GM19395 (cell line): ENCODE measurements at regions not wholly inside any gene's neighbourhood (a gene's known extent, or its start where the extent isn't known, plus 50 kb on each side); places are given as distances from the start of the nearest gene placed in this dataset.
"Not testable (repeated sequence)": the region's sequence is repeated elsewhere in the genome, so short reads cannot be mapped to it uniquely, and the experiment has no call there.

Experiments
- ATAC-seq: cut with Tn5 transposase; IDR thresholded peaks from one replicate; pipeline ENCODE4 v1.9.1; 2021; ENCODE audit warnings: mild to moderate bottlenecking, moderate library complexity; ENCODE audit not compliant: unreplicated experiment

DNA sequence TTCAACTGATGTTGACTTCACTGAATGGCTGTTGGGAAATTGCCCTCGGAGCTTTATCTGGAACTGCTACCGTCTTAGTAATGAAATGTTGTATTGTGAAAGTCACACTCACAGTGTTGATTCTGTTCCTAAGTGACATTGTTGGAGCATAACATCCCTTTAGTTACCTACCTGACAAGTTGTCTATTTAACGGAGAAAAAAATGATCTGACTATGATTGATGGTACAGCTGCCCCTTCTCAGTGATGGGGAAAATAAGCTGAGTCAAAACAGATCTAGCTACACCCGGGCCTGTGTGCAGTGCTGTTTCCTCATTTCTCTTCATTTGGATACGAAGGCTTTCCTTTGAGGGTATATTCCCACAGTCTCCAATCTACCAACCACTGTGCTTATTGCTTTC is 472.3 kb upstream of the BRINP3 start:
- no peak for ATAC-seq

DNA sequence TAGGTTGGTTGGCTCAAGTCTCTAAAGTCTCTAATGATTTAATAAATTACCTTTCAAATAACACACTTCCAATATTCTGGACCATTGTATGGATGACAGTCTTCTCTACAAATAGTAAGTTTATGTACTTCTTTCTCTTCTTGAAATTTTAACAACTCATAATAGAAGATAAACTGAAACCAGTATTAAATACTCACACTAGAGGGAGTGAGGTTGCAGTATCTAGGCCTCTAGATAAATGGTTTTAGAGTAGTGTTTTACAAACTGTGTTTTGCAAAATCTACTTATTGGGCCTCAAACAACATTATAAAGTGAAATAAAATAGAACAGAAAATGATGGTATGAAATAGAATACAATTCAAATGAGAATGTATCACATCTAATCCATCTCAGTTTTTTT is 479.9 kb upstream of the BRINP3 start:
- ATAC-seq = no peak

DNA sequence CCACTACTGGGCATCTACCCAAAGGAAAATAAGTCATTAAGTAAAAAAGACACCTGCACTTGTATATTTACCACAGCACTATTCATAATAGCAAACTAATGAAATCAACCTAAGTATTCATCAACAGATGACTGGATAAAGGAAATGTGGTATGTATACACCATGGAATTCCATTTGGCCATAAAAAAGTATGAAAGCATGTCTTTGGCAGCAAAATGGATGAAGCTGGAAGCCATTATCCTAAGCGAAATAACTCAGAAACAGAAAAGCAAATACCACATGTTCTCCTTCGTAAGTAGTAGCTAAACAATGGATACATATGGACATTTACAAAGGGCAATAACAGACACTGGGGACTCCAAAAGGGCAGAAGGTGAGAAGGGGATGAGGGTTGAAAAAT is 485.7 kb upstream of the BRINP3 start:
- no peak for ATAC-seq

DNA sequence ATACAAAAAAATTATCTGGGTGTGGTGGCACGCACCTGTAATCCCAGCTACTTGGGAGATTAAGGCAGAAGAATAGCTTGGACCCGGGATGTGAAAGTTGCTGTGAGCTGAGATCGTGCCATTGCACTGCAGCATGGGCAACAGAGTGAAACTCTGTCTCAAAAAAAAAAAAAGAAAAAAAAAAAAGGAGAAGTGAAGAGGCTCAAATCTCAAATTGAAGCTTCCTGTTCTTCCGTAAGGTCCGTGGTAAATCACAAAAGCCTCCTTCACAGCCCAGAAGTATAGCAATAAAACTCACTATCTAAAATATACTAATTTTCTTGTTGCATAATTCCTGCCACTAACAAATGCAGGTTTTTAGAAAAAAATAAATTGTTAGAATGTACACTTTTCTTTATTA is 498.2 kb upstream of the BRINP3 start:
- ATAC-seq = no peak

DNA sequence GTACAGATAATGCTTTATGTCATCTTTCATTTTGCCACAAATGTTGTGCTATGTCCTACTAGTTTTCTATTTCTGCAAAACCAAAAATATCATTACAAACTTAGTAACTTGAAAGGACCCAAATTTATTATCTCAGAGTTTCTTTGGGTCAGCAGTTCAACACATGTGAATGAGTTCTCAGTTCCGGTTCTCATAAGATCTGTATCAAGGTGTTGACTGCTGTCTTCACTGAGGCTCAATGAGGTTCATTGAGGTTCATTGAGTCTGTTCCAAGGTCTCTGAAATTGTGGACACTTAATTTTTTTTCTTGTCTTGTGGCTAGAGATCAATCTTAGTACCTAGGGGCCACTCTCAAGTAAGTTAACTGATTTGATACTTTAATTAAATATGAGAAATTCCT is 525.1 kb upstream of the BRINP3 start:
- no peak for ATAC-seq

DNA sequence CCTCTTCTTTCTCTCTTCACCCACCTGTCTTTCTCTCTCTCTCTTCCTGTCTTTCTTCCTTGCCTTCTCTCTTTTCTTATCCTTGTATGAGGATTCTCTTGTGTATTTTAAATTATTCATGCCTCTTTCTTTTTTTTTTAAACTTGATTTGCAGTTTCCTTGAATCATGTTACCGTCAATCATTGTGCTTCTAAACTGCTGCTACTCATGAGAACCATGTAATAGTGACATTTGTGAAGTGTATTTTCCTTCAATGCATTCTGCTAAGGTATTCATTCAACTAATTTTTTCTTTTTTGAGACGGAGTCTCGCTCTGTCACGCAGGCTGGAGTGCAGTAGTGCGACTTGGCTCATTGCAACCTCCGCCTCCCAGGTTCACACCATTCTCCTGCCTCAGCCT is 539.1 kb upstream of the BRINP3 start:
- no peak for ATAC-seq

DNA sequence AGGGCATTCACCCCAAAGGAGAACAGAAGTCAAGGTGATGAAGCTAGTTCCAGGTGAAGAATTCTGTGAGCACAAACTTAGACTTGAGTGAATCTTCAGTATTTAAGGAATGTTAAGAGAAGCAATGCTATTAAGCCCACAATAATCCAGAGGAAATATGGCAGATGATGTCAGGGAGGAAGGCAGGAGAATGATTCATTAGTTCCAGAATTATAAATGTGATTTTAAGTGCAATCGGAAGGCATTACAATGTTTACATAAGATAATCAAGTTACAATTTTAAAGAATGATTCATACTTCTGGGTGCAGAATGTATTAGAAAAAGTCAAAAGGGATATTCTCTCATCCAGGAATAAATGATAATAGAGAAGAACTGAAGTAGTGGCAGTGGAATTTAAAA is 545.2 kb upstream of the BRINP3 start:
- no peak for ATAC-seq

DNA sequence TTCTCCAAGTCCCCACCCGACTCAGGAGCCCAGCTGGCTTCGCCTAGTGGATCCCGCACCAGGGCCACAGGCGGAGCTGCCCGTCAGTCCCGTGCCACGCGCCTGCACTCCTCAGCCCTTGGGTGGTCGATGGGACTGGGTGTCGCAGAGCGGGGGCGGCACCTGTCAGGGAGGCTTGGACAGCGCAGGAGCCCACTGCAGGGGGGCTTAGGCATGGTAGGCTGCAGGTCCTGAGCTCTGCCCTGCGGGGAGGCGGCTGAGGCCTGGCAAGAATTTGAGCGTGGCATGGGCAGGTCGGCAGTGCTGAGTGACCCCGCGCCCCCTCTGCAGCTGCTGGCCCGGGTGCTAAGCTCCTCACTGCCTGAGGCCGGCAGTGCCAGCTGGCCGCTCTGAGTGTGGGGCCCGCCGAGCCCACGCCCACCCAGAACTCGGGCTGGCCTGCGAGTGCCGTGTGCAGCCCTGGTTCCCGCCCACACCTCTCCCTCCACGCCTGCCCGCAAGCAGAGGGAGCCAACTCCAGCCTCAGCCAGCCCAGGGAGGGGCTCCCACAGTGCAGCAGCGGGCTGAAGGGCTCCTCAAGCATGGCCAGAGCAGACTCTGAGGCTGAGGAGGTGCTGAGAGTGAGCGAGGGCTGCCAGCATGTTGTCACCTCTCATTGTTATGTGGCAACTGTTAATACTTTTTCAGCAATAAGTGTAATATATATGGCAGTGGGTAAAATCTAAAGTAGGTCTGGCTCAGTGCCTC is 548.4 kb upstream of the BRINP3 start:
- no peak for ATAC-seq

DNA sequence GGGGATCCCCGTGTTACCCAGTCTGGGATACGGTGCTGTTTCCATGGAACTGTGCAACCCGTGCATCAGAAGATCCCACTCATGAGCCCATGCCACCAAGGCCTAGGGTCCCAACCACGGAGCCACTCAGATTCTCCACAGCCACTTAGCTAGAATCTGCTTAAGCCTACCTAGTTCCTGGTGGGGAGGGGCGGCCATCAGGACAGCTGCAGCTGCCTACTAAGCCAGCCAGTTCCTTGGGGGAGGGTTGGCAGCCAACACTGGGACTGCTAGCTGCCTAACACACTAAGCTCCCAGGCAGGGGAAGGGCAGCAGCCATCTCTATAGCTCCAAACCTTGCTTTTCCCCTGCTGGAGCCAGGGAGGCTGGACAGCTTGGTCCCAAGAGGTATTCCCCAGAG is 549.2 kb upstream of the BRINP3 start:
- ATAC-seq = no peak

DNA sequence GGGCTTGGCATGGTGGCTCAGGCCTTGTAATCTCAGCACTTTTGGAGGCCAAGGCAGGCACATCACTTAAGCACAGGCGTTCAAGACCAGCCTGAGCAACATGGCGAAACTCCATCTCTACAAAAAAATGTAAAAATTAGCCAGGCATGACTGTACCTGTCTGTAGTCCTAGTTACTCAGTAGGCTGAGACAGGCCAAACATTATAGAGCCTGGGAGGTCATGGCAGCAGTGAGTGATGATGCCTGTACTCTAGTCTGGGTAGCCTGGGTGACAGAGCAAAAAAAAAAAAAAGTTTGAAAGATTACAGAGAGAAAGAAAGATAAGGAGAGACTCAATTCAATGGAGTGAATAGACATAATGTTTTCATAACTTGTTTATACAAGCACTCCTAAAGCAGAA is 556.5 kb upstream of the BRINP3 start:
- no peak for ATAC-seq

DNA sequence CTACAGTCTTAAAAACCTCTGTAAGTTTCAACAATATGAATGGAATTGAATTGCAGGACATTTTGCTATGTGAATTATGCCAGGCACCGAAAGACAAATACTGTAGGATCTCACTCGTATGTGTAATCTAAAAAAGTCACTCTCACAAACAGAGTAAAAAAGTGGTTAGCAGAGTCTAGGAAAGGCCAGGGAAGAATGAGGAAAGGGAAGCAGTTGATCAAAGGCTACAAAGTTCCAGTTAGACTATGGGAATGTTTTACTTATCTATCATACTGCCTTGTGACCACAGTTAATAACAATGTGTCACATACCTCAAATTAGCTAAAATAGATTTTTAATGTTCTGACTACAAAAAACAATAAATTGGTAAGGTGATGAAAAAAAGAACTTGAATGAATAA is 565.4 kb upstream of the BRINP3 start:
- ATAC-seq = no peak

DNA sequence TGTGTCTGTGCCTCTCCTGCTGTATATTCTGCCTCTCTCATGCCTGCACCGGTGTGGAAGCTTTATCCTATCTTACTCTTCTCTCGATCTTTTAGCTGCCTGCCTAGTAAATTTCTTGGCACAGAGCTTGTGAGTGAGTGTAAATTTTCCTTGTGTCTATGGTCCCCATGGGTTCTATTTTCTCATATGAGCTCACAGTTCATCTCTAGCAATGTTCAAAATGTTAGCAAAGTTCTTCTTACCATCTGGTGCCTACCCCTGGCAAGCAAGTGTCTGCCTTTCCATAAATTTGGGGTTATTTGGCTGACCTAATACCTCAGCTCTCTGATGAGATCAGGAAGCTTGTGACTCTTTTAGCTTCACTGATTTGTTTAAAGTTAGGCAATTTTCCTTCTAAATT is 572.1 kb upstream of the BRINP3 start:
- no peak for ATAC-seq

DNA sequence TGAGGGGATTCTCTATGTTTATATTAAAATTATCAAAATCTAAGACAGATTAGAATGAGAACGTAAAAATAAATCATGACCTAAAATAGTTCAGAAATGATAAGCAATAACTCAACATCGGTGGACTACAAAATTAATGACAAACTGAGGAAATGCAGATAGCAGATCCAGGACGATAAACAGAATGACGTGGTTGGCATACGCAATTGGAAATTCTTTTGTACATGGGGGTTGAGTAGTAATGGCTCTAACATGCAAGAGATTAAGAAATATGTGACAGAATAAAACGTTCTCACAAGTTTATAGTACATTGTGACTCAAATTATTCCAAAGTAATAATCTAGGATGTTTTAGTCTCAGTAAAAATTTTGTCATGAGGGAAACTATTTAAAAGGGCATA is 575.2 kb upstream of the BRINP3 start:
- ATAC-seq = no peak

DNA sequence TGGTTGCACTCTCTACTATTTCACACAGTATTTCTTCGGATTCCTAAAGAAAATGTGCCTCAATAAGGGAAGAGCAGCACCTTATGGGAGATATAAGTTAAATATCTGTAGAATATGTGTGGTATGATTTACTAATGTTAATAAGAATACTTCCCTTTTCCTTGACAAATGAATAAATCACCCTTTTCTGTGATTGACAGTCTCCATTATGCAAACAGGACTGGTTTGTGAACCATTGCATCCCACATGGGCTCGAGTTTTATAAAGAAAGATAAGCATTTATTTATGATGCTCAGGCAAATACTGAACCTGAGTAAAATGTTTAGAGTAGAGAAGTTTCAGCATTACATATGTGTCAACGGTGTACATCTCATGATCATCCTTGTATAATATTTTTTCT is 587.7 kb upstream of the BRINP3 start:
- no peak for ATAC-seq

DNA sequence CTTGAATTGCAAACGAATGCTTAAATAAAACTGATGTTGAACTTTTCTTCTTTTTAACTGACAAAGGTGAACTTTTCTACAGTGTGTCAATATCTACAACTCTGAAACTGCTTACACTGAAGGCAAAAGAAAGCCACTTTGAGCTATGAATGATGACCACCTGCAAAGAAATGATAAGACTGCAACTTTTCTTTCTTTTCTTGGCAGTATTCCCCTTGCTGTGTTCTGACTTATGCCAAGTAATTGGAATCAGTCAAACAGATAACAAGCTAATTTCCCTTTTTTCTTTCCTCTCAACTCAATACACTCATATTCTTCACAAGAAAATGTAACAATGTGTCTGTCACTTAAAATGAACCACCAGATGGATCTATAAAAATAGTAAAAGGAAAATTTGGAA is 588.1 kb upstream of the BRINP3 start:
- no peak for ATAC-seq

DNA sequence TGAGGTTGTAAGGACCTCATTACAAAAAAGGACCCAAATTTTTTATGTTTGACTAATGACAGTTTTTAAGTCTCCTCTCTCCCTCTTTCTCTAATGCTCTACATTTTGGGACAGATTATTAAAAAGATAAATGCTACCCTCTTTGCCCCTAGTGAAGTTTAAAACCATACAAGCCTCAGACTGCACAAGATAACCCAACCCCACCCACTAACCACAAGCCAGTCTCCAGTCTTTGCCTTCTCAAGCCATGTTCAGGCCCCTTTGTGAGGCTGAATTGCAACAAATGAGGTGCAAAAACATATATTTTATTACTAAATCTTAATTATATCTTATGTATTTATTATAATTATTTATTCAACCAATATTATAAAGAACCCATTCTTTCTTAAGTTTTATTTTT is 597.2 kb upstream of the BRINP3 start:
- no peak for ATAC-seq

DNA sequence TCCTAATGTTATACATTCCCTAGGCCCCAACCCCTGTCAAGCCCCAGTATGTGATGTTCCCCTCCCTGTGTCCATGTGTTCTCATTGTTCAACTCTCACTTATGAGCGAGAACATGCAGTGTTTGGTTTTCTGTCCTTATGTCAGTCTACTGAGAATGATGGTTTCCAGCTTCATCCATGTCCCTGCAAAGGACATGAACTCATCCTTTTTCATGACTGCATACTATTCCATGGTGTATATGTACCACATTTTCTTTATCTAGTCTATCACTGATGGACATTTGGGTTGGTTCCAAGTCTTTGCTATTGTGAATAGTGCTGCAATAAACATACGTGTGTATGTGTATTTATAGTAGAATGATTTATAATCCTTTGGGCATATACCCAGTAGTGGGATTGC is 605.4 kb upstream of the BRINP3 start:
- not testable (repeated sequence) for ATAC-seq

DNA sequence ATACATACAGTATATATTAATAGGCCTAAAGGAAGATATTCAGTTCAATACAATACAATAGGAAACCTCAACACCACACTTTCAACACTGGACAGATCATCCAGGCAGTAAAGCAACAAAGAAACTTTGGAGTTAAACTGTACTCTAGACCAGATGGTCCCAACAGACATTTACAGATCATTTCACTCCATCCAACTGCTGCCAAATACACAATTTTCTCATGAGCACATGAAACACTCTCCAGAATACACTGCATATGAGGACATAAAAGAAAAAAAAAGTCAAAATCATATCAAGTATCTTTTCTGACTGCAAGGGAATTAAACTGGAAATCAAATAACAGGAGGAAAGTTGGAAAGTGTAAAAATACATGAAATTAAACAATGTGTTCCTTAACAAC is 607.5 kb upstream of the BRINP3 start:
- ATAC-seq = no peak

DNA sequence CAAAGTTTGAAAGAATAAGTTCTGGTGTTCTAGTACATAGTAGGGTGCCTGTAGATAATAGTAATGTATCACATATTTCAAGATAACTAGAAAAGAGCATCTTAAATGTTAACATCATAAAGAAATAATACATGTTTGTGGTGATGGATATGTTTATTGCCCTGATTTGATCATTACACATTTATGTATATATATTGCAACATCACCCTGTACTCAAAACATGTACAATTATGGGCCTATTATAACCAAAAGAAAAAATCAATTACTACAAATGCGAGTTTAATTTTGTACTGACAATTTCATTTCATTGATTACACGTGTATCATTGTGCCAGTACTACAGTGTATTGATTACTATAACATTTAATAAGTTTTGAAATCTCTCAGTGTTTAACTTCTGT is 609.2 kb upstream of the BRINP3 start:
- ATAC-seq = no peak

DNA sequence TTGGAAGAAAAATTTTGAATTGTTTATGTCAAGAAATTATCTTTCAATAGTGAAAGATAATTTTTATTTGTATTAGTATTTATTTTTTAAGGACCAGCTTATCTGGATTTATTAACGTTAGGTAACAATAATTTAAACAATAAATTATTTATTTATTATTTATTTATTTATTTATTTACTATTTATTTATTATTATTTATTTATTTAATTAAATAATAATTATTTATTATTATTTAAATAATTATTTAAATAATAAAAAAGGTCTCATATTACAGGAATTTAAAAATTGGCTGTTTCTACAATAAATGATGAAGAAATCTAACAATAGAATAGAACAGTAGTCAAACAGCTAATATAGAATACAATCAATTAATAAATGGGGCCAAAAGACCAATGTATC is 618.7 kb upstream of the BRINP3 start:
- no peak for ATAC-seq

DNA sequence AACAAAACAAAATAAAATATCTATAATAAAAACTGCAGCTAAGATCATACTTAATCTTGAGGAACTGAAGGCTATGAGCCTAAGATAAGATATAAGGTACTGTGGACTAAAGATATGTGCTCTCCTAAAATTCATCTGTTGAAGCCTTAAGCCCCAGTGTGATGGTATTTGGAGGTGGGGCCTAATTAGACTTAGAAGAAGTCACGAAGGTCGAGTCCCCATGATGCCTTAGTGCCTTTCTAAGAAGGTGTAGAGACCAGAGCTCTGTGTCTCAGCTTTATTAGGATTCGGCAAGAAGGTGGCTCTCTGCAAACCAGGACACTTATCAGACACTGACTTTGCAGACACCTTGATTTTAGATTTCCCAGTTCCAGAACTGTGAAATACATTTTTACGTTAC is 622.0 kb upstream of the BRINP3 start:
- no peak for ATAC-seq

DNA sequence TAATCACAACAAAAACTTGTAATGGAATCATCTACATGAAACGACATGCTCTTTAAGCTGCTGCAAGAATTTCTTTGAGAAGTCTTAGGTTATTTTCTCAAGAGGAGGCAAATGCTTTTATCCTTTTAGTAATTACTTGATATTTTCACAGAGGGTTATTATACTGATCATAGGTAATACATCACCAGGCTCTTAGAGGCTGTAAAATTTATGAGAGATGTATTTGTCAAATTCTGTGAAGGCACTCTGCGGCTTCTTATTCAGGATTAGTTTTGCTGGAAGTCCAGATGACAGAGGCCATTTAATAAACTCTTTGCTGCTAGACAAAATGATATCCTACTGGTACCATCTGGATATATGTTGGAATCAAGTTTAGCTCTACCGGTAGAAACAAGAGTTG is 624.3 kb upstream of the BRINP3 start:
- no peak for ATAC-seq

DNA sequence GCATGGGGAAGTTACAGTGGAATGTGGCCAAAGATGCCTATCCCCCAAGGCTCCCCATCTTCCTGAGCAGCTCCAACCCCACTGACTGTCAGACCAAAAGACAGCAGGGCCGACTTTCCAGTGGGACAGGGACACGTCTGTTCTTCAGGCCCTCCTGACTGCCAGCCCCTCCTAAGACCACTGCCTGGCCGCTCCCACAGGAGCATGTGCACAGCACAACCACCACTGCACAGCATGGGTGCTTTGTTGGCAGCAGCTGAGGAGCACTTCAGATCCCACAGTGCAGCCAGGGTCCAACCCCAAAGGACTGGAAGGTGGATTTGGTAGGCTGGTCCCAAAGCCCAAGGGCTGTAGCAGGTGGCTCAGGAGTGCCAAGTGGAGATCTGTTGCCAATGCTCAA is 648.3 kb upstream of the BRINP3 start:
- no peak for ATAC-seq
